ENCODE measurements at regions not wholly inside any gene's neighbourhood (a gene's known extent, or its start where the extent isn't known, plus 50 kb on each side); places are given as distances from the start of the nearest gene placed in this dataset.
"Not testable (repeated sequence)": the region's sequence is repeated elsewhere in the genome, so short reads cannot be mapped to it uniquely, and the experiment has no call there.

- TF ChIP-seq POLR2A, EP300 (IDR thresholded peaks at IDR 0.05): not testable (repeated sequence)
- TF ChIP-seq, protein P1, sequence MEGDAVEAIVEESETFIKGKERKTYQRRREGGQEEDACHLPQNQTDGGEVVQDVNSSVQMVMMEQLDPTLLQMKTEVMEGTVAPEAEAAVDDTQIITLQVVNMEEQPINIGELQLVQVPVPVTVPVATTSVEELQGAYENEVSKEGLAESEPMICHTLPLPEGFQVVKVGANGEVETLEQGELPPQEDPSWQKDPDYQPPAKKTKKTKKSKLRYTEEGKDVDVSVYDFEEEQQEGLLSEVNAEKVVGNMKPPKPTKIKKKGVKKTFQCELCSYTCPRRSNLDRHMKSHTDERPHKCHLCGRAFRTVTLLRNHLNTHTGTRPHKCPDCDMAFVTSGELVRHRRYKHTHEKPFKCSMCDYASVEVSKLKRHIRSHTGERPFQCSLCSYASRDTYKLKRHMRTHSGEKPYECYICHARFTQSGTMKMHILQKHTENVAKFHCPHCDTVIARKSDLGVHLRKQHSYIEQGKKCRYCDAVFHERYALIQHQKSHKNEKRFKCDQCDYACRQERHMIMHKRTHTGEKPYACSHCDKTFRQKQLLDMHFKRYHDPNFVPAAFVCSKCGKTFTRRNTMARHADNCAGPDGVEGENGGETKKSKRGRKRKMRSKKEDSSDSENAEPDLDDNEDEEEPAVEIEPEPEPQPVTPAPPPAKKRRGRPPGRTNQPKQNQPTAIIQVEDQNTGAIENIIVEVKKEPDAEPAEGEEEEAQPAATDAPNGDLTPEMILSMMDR (IDR thresholded peaks at IDR 0.05) = not testable (repeated sequence)
Measured at GRCh38 chr9:40315215-40315614, 813.3 kb downstream of the FOXD4L6 start.
